Pancreas (tissue), 10 donors: ENCODE measurements at regions not wholly inside any gene's neighbourhood (a gene's known extent, or its start where the extent isn't known, plus 50 kb on each side); places are given as distances from the start of the nearest gene placed in this dataset.

Experiments
- ATAC-seq, 4 donors: fragments of 200-7000 bp; cut with Tn5 transposase; one replicate each; pipeline versions ENCODE4 v1.8.0 to v1.9.1; 2020; ENCODE audit warnings: mild to moderate bottlenecking in 4 of 4, moderate library complexity in 4 of 4
- DNase-seq, 6 donors: peaks; one replicate each; pipeline ENCODE4 v3.0.0-alpha.2; 2020
- FAIRE-seq: peaks from 2 replicates; lab custom pipeline; 2012; peaks lifted over from hg19 to GRCh38; lab: Jason Lieb, UNC
- H3K27ac ChIP-seq, 4 donors: fragments of 200-600 bp; sonication (generic); 1 replicate in 3 of 4; 2 replicates in 1 of 4; pipeline versions ENCODE4 v1.5.0 to v1.8.0; 2020
- H3K27me3 ChIP-seq, 4 donors: fragments of 200-600 bp; one replicate each; pipeline ENCODE4 v1.8.0; 2021
- H3K36me3 ChIP-seq, 3 donors: fragments of 200-600 bp; sonication (generic) in 1 of 3; one replicate each; pipeline versions ENCODE4 v1.5.0 to v1.8.0; 2020 to 2021
- H3K4me1 ChIP-seq, 3 donors: fragments of 200-600 bp; one replicate each; pipeline ENCODE4 v1.8.0; 2021
- H3K4me3 ChIP-seq, 4 donors: fragments of 200-600 bp; sonication (generic) in 2 of 4; one replicate each; pipeline versions ENCODE4 v1.5.0 to v1.8.0; 2020 to 2021
- H3K9me3 ChIP-seq, 4 donors: fragments of 200-600 bp; one replicate each; pipeline ENCODE4 v1.8.0; 2021
- WGBS, 2 donors: extraction: QIAGEN DNeasy Blood & Tissue Kit; methylation state at CpG; one replicate each; pipeline ENCODE4 v1.1.7; 2013; 5-methylcytosine and 5-hydroxymethylcytosine counted together
- intact Hi-C, 3 donors: fragments of 100-400 bp; cut with DNase I; formaldehyde crosslinking; loops; one replicate each; pipeline versions ENCODE4 v1.11.1 to v1.14.2; 2022
- TF ChIP-seq, protein P1 (sequence below), 4 donors: fragments of 200-600 bp; sonication (generic) in 3 of 4; IDR thresholded peaks; one replicate each; pipeline versions ENCODE4 v1.5.0 to v1.8.0; 2021; ENCODE audit warnings: antibody characterized with exemption in 4 of 4
- donor health status: healthy with polysubstance abuse.
- donor health status: DM: no; HTN: no; CAD: no; lungs with moderate emphysema.
- donor health status: DM: no; HTN: no; CAD: no.
- donor health status: control.
- donor health status: control.
- donor health status: Bipolar disorder and iron deficiency.
- donor health status: DM: yes; HTN: yes; CAD: no.
- donor health status: DM: no; HTN: no; CAD: no.
- donor health status: DM: no; HTN: no; CAD: no.
- donor health status: DM: yes; HTN: yes; CAD: no.

DNA sequence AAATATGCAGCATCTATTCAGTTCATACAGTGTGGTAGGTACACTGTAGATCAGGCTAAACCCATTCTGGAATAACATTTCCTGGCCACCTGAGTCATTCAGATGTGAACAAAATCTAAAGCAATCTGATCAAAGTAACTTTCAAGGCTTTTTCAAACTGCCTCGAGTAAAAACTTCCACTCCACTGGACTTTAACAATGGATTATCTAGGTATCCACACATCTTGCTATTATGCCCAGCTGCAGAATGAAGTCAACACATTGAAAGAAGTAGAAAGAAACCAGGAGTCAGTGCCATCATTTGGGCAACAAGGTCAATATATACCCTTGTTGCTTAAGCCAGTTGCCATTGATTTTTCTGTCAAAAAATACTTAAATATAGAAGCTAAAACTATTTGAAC is 1352.6 kb upstream of the NUDT12 start:
- 19 to 26% methylated on average over 1 of the region's 1 CpG for WGBS, 2 donors
- no peaks in the 10 kb centered on the region for H3K9me3 ChIP-seq
- H3K27ac ChIP-seq: no peak overlapping the region
- H3K27me3 ChIP-seq: no peaks in the 10 kb centered on the region
- no peak overlapping the region for H3K4me3 ChIP-seq
- TF ChIP-seq, protein P1, sequence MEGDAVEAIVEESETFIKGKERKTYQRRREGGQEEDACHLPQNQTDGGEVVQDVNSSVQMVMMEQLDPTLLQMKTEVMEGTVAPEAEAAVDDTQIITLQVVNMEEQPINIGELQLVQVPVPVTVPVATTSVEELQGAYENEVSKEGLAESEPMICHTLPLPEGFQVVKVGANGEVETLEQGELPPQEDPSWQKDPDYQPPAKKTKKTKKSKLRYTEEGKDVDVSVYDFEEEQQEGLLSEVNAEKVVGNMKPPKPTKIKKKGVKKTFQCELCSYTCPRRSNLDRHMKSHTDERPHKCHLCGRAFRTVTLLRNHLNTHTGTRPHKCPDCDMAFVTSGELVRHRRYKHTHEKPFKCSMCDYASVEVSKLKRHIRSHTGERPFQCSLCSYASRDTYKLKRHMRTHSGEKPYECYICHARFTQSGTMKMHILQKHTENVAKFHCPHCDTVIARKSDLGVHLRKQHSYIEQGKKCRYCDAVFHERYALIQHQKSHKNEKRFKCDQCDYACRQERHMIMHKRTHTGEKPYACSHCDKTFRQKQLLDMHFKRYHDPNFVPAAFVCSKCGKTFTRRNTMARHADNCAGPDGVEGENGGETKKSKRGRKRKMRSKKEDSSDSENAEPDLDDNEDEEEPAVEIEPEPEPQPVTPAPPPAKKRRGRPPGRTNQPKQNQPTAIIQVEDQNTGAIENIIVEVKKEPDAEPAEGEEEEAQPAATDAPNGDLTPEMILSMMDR (IDR thresholded peaks at IDR 0.05): no peak
- intact Hi-C loops: no loop called here
- DNase-seq (no peak), ATAC-seq (no peak), FAIRE-seq (no peak)
- H3K4me1 ChIP-seq: no peaks in the 10 kb centered on the region
- no peaks in the 10 kb centered on the region for H3K36me3 ChIP-seq

- Histone ChIP-seq H3K4me3 (no peak overlapping the region), H3K27ac (no peak overlapping the region), H3K36me3 (no peaks in the 10 kb centered on the region), H3K27me3 (no peaks in the 10 kb centered on the region), H3K9me3 (no peaks in the 10 kb centered on the region), H3K4me1 (no peaks in the 10 kb centered on the region)
- ATAC-seq (no peak), FAIRE-seq (no peak), DNase-seq (no peak)
- whole genome bisulfite sequencing, 2 donors: 75 to 90% methylated on average over 2 of the region's 2 CpGs
- intact Hi-C loops: no loop called here
- TF ChIP-seq, protein P1 (IDR thresholded peaks at IDR 0.05): no peak
Observed at GRCh38 chr5:104914536-104915070, 1352.0 kb upstream of the NUDT12 start.

GRCh38 chr5:104913841-104914281 is 1351.3 kb upstream of the NUDT12 start:
- TF ChIP-seq, protein P1 (IDR thresholded peaks at IDR 0.05): no peak
- no peak for ATAC-seq
- no peak overlapping the region for H3K27ac ChIP-seq
- DNase-seq: no peak
- no peaks in the 10 kb centered on the region for H3K9me3 ChIP-seq
- 60 to 61% methylated on average over 3 of the region's 3 CpGs for WGBS, 2 donors
- H3K4me3 ChIP-seq: no peak overlapping the region
- no peaks in the 10 kb centered on the region for H3K36me3 ChIP-seq
- FAIRE-seq: no peak
- H3K4me1 ChIP-seq: no peaks in the 10 kb centered on the region
- intact Hi-C loops: no loop called here
- H3K27me3 ChIP-seq: no peaks in the 10 kb centered on the region

DNA sequence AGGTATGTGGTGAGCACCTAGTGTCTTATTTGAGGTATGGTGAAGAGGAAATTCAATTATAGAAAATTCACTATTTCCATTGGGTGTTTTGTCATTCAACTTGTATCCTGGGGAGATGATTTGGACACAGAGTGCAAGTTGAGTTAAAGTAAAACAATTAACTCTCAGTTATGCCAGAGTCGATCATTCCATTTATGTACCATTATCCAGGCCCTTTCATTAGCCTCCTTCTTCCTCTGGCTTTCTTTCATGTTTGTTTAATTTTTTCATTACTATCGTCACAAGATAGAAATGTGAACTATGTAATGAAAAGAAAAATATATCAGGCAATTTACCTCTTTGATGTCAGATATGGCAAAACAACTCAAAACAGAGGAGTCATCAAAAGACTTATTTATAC is 1347.2 kb upstream of the NUDT12 start:
- Histone ChIP-seq H3K9me3 (no peaks in the 10 kb centered on the region), H3K4me1 (no peaks in the 10 kb centered on the region), H3K36me3 (no peaks in the 10 kb centered on the region), H3K27ac (no peak overlapping the region), H3K27me3 (no peaks in the 10 kb centered on the region), H3K4me3 (no peak overlapping the region)
- TF ChIP-seq, protein P1 (IDR thresholded peaks at IDR 0.05): no peak
- FAIRE-seq (no peak), DNase-seq (no peak), ATAC-seq (no peak)
- WGBS, 2 donors: 37 to 40% methylated on average over 2 of the region's 2 CpGs
- intact Hi-C loops: no loop called here

DNA sequence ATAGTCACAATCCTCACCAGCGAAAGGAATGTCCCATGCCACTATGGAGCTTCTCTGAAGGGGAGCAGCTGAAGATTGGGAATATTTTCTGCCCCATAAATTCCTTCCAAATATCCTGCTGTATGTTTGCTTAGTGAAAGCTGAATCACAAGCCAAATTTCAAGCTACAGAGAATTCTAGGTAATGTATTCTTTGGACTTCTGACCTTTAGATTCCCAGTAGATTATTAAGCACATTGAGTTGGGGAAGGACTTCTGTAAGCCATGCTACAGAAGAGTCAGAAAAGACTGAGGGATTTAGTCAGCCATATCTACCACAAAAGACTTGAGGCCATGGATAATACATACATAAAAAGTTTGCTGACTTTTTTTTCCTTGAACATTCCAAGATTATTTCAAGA is 1342.0 kb upstream of the NUDT12 start:
- intact Hi-C loops: no loop called here
- ATAC-seq (no peak), FAIRE-seq (no peak), DNase-seq (no peak)
- WGBS, 2 donors: 86 to 94% methylated on average over 1 of the region's 1 CpG
- H3K4me3 ChIP-seq: no peak overlapping the region
- H3K9me3 ChIP-seq: no peaks in the 10 kb centered on the region
- H3K4me1 ChIP-seq: no peaks in the 10 kb centered on the region
- no peaks in the 10 kb centered on the region for H3K27me3 ChIP-seq
- H3K36me3 ChIP-seq: no peaks in the 10 kb centered on the region
- TF ChIP-seq, protein P1 (IDR thresholded peaks at IDR 0.05): no peak
- no peak overlapping the region for H3K27ac ChIP-seq
